IPS-18a (cell line): ENCODE measurements at regions not wholly inside any gene's neighbourhood (a gene's known extent, or its start where the extent isn't known, plus 50 kb on each side); places are given as distances from the start of the nearest gene placed in this dataset.
A peak's percentile ranks its signal among the peaks of the same experiment; 100 is the strongest.
"Not testable (repeated sequence)": the region's sequence is repeated elsewhere in the genome, so short reads cannot be mapped to it uniquely, and the experiment has no call there.

Source experiments
- H3K27ac ChIP-seq: one replicate; pipeline ENCODE4 v1.5.1; 2013; ENCODE audit warnings: low read length
- H3K27me3 ChIP-seq: one replicate; pipeline ENCODE4 v1.6.1; 2013; ENCODE audit warnings: mild to moderate bottlenecking, low read length; ENCODE audit not compliant: control insufficient read depth, insufficient read depth
- H3K36me3 ChIP-seq: one replicate; pipeline ENCODE4 v1.6.1; 2013; ENCODE audit warnings: low read depth, low read length; ENCODE audit not compliant: control insufficient read depth
- H3K4me1 ChIP-seq: one replicate; pipeline ENCODE4 v1.6.1; 2013; ENCODE audit warnings: low read depth, low read length; ENCODE audit not compliant: control insufficient read depth
- H3K4me3 ChIP-seq: one replicate; pipeline ENCODE4 v1.5.1; 2013; ENCODE audit warnings: low read length
- H3K9ac ChIP-seq: one replicate; pipeline ENCODE4 v1.6.1; 2013; ENCODE audit warnings: mild to moderate bottlenecking, low read length, moderate library complexity
- H3K9me3 ChIP-seq: one replicate; pipeline ENCODE4 v1.6.1; 2013; ENCODE audit warnings: low read depth, low read length; ENCODE audit not compliant: control insufficient read depth

- Histone ChIP-seq H3K36me3 (no peaks in the 10 kb centered on the region), H3K27ac (no peak overlapping the region), H3K9me3 (no peaks in the 10 kb centered on the region), H3K27me3 (no peaks in the 10 kb centered on the region), H3K4me1 (peaks cover 4% of the 10 kb centered on the region), H3K9ac (no peak overlapping the region), H3K4me3 (no peak overlapping the region)
Observed at GRCh38 chr5:34452170-34452828, 203.8 kb upstream of the RAI14 start.

DNA sequence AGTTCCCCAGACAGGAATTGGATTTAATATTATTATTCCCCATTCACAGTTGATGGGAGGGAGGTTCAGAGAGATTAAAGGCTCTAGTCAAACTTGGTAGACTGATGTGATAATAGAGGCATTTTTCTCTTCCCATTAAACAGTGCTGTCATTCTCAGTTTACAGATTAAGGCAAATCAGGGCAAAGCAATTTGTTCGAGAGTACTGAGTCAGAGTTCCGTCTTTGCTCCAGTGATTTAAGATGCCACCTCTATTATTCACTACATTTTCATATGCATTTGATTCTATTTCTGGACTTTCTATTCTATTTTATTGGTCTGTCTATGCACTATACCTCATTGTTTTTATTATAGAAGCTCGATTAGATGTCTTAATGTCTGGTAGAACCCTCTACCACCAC is 201.0 kb upstream of the RAI14 start:
- Histone ChIP-seq H3K9ac (no peak overlapping the region), H3K4me1 (peaks cover 4% of the 10 kb centered on the region), H3K4me3 (no peak overlapping the region), H3K36me3 (no peaks in the 10 kb centered on the region), H3K9me3 (peaks cover 6% of the 10 kb centered on the region), H3K27ac (no peak overlapping the region), H3K27me3 (no peaks in the 10 kb centered on the region)

- Histone ChIP-seq H3K27me3 (no peaks in the 10 kb centered on the region), H3K9ac (no peak overlapping the region), H3K4me1 (no peaks in the 10 kb centered on the region), H3K27ac (no peak overlapping the region), H3K4me3 (no peak overlapping the region), H3K36me3 (no peaks in the 10 kb centered on the region), H3K9me3 (peaks cover 11% of the 10 kb centered on the region)
Observed at GRCh38 chr5:34459908-34460307, 196.2 kb upstream of the RAI14 start.

DNA sequence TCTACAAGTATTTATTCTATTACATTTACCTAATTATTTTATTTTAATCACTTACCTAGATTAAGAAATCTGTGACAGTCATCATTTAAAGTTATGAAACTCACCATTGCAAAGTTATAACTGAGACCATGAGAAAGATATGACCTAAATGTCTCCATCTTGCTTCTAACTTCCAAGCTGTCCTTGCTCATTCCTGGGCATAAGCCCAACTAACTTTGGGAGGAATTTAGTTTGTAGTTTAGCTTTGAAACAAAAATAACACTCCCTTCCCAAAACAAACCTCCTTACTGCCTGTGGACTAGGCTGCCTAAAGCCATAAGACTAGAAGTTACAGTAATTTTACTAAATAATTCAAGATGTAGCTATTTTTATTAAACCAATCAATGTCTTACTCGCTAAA is 195.6 kb upstream of the RAI14 start:
- Histone ChIP-seq H3K27ac (no peak overlapping the region), H3K27me3 (no peaks in the 10 kb centered on the region), H3K4me3 (no peak overlapping the region), H3K9ac (no peak overlapping the region), H3K4me1 (no peaks in the 10 kb centered on the region), H3K9me3 (peaks cover 11% of the 10 kb centered on the region), H3K36me3 (no peaks in the 10 kb centered on the region)

DNA sequence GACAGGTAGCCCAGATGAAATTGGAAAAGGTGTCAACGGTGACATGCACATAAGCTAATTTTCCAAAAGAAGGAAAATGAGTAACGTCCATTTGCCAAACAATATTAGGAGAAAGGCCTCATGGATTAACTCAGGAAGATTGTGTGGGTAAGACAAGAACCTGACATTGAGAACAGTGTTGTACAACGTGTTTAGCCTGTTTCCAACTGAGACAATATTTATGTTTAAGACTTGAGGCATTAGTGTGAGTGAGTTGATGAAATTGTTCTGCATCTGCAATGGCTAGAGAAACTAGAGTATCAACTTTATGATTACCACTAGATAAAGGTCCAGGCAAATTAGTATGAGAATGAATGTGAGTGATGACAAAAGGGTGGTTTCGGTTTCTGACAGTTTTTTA is 191.3 kb upstream of the RAI14 start:
- H3K9me3 ChIP-seq, result peaks cover 7% of the 10 kb centered on the region
- no peaks in the 10 kb centered on the region for H3K27me3 ChIP-seq
- H3K27ac ChIP-seq, result no peak overlapping the region
- no peak overlapping the region for H3K4me3 ChIP-seq
- no peaks in the 10 kb centered on the region for H3K4me1 ChIP-seq
- H3K36me3 ChIP-seq, result no peaks in the 10 kb centered on the region
- no peak overlapping the region for H3K9ac ChIP-seq

- H3K4me3 ChIP-seq, H3K27ac ChIP-seq, H3K9ac ChIP-seq, H3K27me3 ChIP-seq, H3K9me3 ChIP-seq, H3K4me1 ChIP-seq, H3K36me3 ChIP-seq: not testable (repeated sequence)
Observed at GRCh38 chr5:34465301-34465700, 190.8 kb upstream of the RAI14 start.

GRCh38 chr5:34466519-34467388 is 189.4 kb upstream of the RAI14 start:
- not testable (repeated sequence) for H3K9ac ChIP-seq, H3K4me1 ChIP-seq, H3K9me3 ChIP-seq, H3K27me3 ChIP-seq, H3K4me3 ChIP-seq, H3K36me3 ChIP-seq, H3K27ac ChIP-seq

DNA sequence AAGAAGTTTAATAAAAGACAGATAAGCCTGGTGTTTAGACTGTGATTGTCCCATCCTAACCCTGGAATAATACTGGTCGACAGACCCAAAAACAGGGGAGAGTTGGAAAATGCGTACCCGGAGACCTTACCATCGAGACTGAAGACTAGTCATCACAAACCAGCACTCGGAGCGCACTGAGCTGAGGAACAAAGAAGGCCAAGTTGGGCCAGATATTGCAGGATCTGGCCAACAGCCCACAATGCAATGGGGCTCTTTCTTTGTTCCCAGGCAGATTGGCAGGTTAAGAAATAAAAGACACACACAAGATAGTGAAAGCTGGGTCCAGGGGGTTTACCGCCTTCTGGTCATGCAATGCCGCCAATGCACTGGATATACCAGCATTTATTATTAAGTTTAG is 188.7 kb upstream of the RAI14 start:
- no peaks in the 10 kb centered on the region for H3K4me1 ChIP-seq

GRCh38 chr5:34467984-34468383 is 188.1 kb upstream of the RAI14 start:
- H3K27me3 ChIP-seq, H3K36me3 ChIP-seq, H3K4me3 ChIP-seq, H3K9me3 ChIP-seq, H3K4me1 ChIP-seq, H3K27ac ChIP-seq, H3K9ac ChIP-seq: not testable (repeated sequence)

More for the DNA sequence above, 188.7 kb upstream of the RAI14 start:
- Histone ChIP-seq H3K9me3 (no peaks in the 10 kb centered on the region), H3K4me3 (no peak overlapping the region), H3K9ac (no peak overlapping the region), H3K36me3 (no peaks in the 10 kb centered on the region), H3K27me3 (no peaks in the 10 kb centered on the region), H3K27ac (no peak overlapping the region)

DNA sequence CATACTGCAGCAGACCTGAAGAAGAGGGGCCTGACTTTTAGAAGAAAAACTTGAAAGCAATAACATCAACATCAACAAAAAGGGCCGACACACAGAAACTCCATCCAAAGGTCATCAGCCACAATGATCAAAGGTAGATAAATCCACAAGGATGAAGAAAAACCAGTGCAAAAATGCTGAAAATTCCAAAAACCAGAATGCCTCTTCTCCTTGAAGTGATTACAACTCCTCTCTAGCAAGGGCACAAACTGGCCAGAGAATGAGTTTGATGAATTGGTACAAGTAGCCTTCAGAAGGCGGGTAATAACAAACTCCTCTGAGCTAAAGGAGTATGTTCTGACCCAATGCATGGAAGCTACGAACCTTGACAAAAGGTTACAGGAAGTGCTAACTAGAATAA is 186.2 kb upstream of the RAI14 start:
- H3K9ac ChIP-seq, result no peak overlapping the region
- no peak overlapping the region for H3K27ac ChIP-seq
- H3K27me3 ChIP-seq, result no peaks in the 10 kb centered on the region
- H3K4me3 ChIP-seq, result no peak overlapping the region
- peaks cover 5% of the 10 kb centered on the region for H3K4me1 ChIP-seq
- no peaks in the 10 kb centered on the region for H3K9me3 ChIP-seq
- H3K36me3 ChIP-seq, result no peaks in the 10 kb centered on the region

DNA sequence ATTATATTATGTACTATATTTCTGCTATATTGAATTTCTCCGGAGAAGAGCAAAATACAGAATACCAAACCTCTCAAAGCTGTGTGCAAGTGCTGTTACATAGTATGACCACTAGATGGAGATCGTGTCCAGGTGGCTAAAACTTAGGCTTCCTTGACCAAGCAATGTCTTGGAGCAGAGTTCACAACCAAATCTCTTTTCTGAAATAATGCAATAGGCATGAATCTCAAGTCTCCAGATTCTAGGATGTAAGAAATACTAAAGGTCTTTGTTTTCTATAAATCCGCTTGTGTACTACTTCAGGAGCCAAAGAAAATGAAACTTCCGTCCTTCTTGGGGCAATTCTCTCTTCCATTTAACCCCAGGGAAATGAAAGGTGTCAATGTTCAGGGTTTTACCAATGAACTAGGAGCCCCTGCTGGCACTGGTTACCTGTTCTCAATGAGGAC is 181.5 kb upstream of the RAI14 start:
- Histone ChIP-seq H3K27me3 (no peaks in the 10 kb centered on the region), H3K36me3 (no peaks in the 10 kb centered on the region), H3K27ac (peak overlapping the region; percentile 30), H3K9me3 (no peaks in the 10 kb centered on the region), H3K9ac (peak overlapping the region; percentile 30), H3K4me1 (peaks cover 17% of the 10 kb centered on the region), H3K4me3 (no peak overlapping the region)
